Epithelial cell of proximal tubule (primary cell): ENCODE measurements at regions not wholly inside any gene's neighbourhood (a gene's known extent, or its start where the extent isn't known, plus 50 kb on each side); places are given as distances from the start of the nearest gene placed in this dataset.

Source experiments
- DNase-seq: peaks from one replicate; pipeline ENCODE4 v3.0.0-alpha.2; 2011; ENCODE audit warnings: low read depth
- H3K4me3 ChIP-seq: 2 replicates; pipeline ENCODE4 v1.5.1; 2011; ENCODE audit warnings: low read depth, mild to moderate bottlenecking, low read length
- CTCF ChIP-seq: conservative IDR thresholded peaks from 2 replicates; pipeline ENCODE4 v1.5.1; 2012; ENCODE audit warnings: low read depth, mild to moderate bottlenecking, low read length

GRCh38 chr14:80383223-80383622 is 171.9 kb upstream of the DIO2 start:
- no peak overlapping the region for H3K4me3 ChIP-seq
- DNase-seq: no peak
- TF ChIP-seq CTCF: no peak

- no peak overlapping the region for H3K4me3 ChIP-seq
- no peak for TF ChIP-seq CTCF
- DNase-seq: no peak
Observed at GRCh38 chr14:80381807-80382363, 170.6 kb upstream of the DIO2 start.

DNA sequence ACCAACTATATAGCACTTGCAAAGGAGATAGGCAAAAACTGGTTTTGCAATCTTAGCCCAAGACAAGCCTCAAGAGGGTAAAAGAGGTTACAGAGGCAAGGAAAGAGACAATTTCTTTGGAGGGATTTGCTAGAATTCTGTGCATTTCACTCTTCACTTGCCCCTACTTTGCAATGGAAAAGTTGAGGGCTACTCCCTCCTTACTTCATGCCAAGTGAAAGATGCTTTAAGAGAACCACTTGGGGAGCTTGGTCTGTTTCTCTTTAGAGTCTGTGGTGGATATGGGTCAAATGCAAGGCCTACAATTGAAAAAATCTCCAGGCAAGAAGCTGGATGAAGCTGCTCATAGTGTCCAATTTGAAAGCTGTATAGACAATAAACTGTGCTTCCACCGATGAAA is 167.7 kb upstream of the DIO2 start:
- no peak for TF ChIP-seq CTCF

GRCh38 chr14:80378084-80378690 is 166.9 kb upstream of the DIO2 start:
- TF ChIP-seq CTCF: no peak
- no peak overlapping the region for H3K4me3 ChIP-seq
- no peak for DNase-seq

More for the DNA sequence above, 167.7 kb upstream of the DIO2 start:
- no peak for DNase-seq
- H3K4me3 ChIP-seq: no peak overlapping the region

GRCh38 chr14:80364816-80365215 is 153.5 kb upstream of the DIO2 start:
- no peak for TF ChIP-seq CTCF
- no peak for DNase-seq

GRCh38 chr14:80364274-80364673 is 153.0 kb upstream of the DIO2 start:
- DNase-seq: no peak
- H3K4me3 ChIP-seq: no peak overlapping the region
- peak; percentile 60 for TF ChIP-seq CTCF

More at GRCh38 chr14:80364816-80365215, 153.5 kb upstream of the DIO2 start:
- no peak overlapping the region for H3K4me3 ChIP-seq

GRCh38 chr14:80358112-80358511 is 146.8 kb upstream of the DIO2 start:
- H3K4me3 ChIP-seq: no peak overlapping the region
- DNase-seq: no peak
- TF ChIP-seq CTCF: no peak
